ENCODE measurements at regions not wholly inside any gene's neighbourhood (a gene's known extent, or its start where the extent isn't known, plus 50 kb on each side); places are given as distances from the start of the nearest gene placed in this dataset.

DNA sequence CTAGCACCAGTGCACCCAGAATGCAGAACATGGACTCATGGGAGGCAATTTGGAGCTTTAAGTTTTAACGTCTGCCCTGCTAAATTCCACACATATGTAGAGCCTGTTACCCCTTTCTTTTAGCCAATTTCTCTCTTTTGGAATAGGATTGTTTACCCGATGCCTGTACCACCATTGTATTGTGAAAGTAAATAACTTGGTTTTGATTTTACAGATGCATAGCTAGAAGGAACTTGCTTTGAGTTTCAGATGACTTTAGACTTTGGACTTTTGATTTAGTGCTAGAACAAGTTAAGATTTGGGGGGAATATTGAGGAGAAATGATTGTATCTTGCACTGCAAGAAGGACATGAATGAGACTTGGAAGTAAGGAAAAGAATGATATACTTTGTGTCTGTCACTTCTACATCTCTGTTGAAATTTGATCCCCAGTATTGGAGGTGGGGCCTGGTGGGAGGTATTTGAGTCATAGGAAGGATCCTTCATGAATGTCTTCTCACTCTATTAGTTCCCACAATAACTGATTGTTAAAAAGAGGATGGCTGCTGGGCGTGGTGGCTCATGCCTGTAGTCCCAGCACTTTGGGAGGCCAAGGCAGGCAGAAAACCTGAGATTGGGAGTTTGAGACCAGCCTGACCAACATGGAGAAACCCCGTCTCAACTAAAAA is 794.8 kb upstream of the LCORL start:
- Histone ChIP-seq H3K36me3 (ENCODE audit: control insufficient read depth, insufficient read depth, low read length) (no peaks in the 10 kb centered on the region), H3K4me3 (ENCODE audit: low read depth, low read length) (no peak overlapping the region), H3K27me3 (ENCODE audit: control insufficient read depth, insufficient read depth, low read length) (no peaks in the 10 kb centered on the region)
- no peak for DNase-seq (ENCODE audit: low read depth)
- TF ChIP-seq, protein P1, sequence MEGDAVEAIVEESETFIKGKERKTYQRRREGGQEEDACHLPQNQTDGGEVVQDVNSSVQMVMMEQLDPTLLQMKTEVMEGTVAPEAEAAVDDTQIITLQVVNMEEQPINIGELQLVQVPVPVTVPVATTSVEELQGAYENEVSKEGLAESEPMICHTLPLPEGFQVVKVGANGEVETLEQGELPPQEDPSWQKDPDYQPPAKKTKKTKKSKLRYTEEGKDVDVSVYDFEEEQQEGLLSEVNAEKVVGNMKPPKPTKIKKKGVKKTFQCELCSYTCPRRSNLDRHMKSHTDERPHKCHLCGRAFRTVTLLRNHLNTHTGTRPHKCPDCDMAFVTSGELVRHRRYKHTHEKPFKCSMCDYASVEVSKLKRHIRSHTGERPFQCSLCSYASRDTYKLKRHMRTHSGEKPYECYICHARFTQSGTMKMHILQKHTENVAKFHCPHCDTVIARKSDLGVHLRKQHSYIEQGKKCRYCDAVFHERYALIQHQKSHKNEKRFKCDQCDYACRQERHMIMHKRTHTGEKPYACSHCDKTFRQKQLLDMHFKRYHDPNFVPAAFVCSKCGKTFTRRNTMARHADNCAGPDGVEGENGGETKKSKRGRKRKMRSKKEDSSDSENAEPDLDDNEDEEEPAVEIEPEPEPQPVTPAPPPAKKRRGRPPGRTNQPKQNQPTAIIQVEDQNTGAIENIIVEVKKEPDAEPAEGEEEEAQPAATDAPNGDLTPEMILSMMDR (IDR thresholded peaks at IDR 0.05; ENCODE audit: insufficient read depth, low read length, poor library complexity, severe bottlenecking), result no peak

DNA sequence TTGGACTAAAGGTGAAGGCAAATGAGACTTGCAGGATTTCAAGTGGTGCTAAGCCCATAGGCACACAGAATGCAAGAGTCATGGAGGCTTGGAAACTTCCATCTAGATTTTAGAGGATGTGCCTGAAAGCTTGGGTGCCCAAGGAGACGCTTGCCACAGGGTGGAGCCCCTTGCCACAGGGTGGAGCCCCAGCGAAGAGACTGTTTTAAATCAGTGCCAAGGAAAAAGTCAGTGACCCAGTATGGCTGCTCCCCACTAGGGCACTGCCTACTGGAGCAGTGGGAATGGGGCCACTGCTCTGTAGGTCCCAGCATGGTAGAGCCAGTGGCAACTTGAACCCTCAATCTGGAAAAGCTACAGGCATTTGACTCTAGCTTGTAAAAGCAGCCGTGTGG is 794.2 kb upstream of the LCORL start:
- Histone ChIP-seq H3K4me3 (ENCODE audit: low read depth, low read length) (no peak overlapping the region), H3K36me3 (ENCODE audit: control insufficient read depth, insufficient read depth, low read length) (no peaks in the 10 kb centered on the region)
- TF ChIP-seq, protein P1 (IDR thresholded peaks at IDR 0.05; ENCODE audit: insufficient read depth, low read length, poor library complexity, severe bottlenecking), result peak; percentile 14

DNA sequence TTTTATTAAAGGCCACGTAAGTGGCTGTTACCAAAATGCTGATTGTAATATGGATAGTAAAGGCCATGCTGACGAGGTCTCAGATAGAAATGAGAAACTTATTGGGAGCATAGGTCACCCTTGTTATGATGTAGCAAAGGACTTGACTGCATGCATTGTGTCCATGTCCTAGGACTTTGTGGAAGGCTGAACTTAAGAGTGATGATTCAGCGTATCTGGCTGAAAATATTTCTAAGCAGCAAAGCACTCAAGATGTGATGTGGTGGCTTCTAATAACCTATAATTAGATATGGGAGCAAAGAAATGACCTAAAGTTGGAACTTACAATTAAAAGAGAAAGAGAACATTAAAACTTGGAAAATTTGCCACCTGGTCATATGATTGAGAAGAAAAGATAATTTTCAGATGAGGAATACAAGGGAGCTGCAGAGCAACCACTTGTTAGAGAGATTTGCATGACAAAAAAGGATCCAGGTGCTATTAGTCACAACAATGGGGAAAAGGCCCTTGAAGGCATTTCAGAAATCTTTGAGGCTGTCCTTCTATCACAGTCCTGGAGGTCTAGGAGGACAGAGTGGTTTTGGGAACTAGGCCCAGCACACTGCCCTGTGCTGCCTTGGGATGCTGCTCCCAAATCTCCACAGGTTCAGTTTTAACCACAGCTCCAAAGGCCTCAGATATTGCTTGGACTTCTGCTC is 793.7 kb upstream of the LCORL start:
- TF ChIP-seq, protein P1 (IDR thresholded peaks at IDR 0.05; ENCODE audit: insufficient read depth, low read length, poor library complexity, severe bottlenecking), result no peak
- no peaks in the 10 kb centered on the region for H3K27me3 ChIP-seq (ENCODE audit: control insufficient read depth, insufficient read depth, low read length)
- no peak for DNase-seq (ENCODE audit: low read depth)

More for the DNA sequence above, 794.2 kb upstream of the LCORL start:
- H3K27me3 ChIP-seq (ENCODE audit: control insufficient read depth, insufficient read depth, low read length), result no peaks in the 10 kb centered on the region
- DNase-seq (ENCODE audit: low read depth), result no peak

DNA sequence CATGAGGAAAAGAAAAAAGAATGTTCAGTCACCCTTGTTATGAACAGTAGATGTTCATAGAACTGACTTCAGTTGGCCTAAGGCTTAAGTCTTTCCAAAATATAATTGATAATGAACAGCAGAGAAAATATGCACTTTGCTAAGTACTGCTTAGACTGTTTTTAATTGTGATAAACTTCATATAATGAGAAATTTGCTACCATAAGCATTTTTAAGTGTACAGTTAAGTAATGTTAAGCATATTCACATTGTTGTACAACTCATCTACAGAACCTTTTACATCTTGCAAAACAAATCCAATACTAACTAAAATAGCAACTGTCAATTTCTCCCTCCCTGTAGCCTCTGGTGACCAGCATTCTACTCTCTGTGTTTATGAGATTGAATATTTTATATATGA is 792.2 kb upstream of the LCORL start:
- TF ChIP-seq, protein P1 (IDR thresholded peaks at IDR 0.05; ENCODE audit: insufficient read depth, low read length, poor library complexity, severe bottlenecking), result no peak
- no peak overlapping the region for H3K4me3 ChIP-seq (ENCODE audit: low read depth, low read length)
- no peak for DNase-seq (ENCODE audit: low read depth)
- no peaks in the 10 kb centered on the region for H3K27me3 ChIP-seq (ENCODE audit: control insufficient read depth, insufficient read depth, low read length)
- H3K36me3 ChIP-seq (ENCODE audit: control insufficient read depth, insufficient read depth, low read length), result no peaks in the 10 kb centered on the region

More for the DNA sequence above, 793.7 kb upstream of the LCORL start:
- Histone ChIP-seq H3K4me3 (ENCODE audit: low read depth, low read length) (no peak overlapping the region), H3K36me3 (ENCODE audit: control insufficient read depth, insufficient read depth, low read length) (no peaks in the 10 kb centered on the region)

DNA sequence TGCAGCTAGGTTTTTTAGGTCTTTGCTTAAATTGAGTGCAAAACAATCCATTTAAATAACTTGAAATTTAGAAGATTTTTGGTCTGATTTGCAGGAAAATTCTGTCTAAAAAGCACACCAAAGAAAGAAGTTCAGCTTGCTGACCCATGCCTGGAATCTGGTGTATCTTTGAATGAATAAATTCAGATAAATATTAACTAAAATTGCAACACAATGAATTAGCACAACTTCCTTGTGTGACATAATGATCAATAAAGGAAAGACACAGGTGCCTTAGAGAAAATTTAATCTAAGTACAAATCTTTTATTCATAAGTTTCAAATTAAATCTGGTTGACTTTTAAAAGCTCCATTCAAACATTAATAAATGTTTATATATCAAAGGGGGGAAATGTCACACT is 791.5 kb upstream of the LCORL start:
- no peaks in the 10 kb centered on the region for H3K27me3 ChIP-seq (ENCODE audit: control insufficient read depth, insufficient read depth, low read length)
- DNase-seq (ENCODE audit: low read depth), result no peak
- TF ChIP-seq, protein P1 (IDR thresholded peaks at IDR 0.05; ENCODE audit: insufficient read depth, low read length, poor library complexity, severe bottlenecking), result no peak
- no peaks in the 10 kb centered on the region for H3K36me3 ChIP-seq (ENCODE audit: control insufficient read depth, insufficient read depth, low read length)
- H3K4me3 ChIP-seq (ENCODE audit: low read depth, low read length), result no peak overlapping the region
